ENCODE measurements at regions not wholly inside any gene's neighbourhood (a gene's known extent, or its start where the extent isn't known, plus 50 kb on each side); places are given as distances from the start of the nearest gene placed in this dataset.

- intact Hi-C loops (cut with DNase I), result no loop called here
- Histone ChIP-seq H3K4me1 (no peaks in the 10 kb centered on the region), H3K4me3 (no peak overlapping the region), H3K36me3 (no peaks in the 10 kb centered on the region), H3K9me3 (no peaks in the 10 kb centered on the region), H3K27me3 (no peaks in the 10 kb centered on the region), H3K27ac (no peak overlapping the region)
- no peak for TF ChIP-seq POLR2A (IDR thresholded peaks at IDR 0.05)
- no peak for DNase-seq (ENCODE audit: extremely low spot score in 2 of 2)
These were observed 125.4 kb upstream of the DMD start for GRCh38 chrX:33336783-33337182.

GRCh38 chrX:33333271-33333670 is 121.9 kb upstream of the DMD start:
- Histone ChIP-seq H3K9me3 (no peaks in the 10 kb centered on the region), H3K4me1 (no peaks in the 10 kb centered on the region), H3K4me3 (no peak overlapping the region), H3K27me3 (no peaks in the 10 kb centered on the region), H3K27ac (no peak overlapping the region), H3K36me3 (no peaks in the 10 kb centered on the region)
- TF ChIP-seq POLR2A (IDR thresholded peaks at IDR 0.05), result no peak
- TF ChIP-seq CTCF (IDR thresholded peaks at IDR 0.05), result no peak
- no peak for TF ChIP-seq POLR2AphosphoS5 (IDR thresholded peaks at IDR 0.05; ENCODE audit: insufficient read depth in 1 of 2, low read depth in 1 of 2)
- intact Hi-C loops (cut with DNase I), result no loop called here
- DNase-seq (ENCODE audit: extremely low spot score in 2 of 2), result no peak

- no peak overlapping the region for H3K4me3 ChIP-seq
- H3K36me3 ChIP-seq, result no peaks in the 10 kb centered on the region
- intact Hi-C loops (cut with DNase I), result no loop called here
- DNase-seq (ENCODE audit: extremely low spot score in 2 of 2), result no peak
- no peak for TF ChIP-seq POLR2A (IDR thresholded peaks at IDR 0.05)
- no peak for TF ChIP-seq POLR2AphosphoS5 (IDR thresholded peaks at IDR 0.05; ENCODE audit: insufficient read depth in 1 of 2, low read depth in 1 of 2)
- TF ChIP-seq CTCF (IDR thresholded peaks at IDR 0.05), result no peak
- no peaks in the 10 kb centered on the region for H3K4me1 ChIP-seq
- H3K27ac ChIP-seq, result no peak overlapping the region
- no peaks in the 10 kb centered on the region for H3K9me3 ChIP-seq
- H3K27me3 ChIP-seq, result no peaks in the 10 kb centered on the region
These were observed 119.4 kb upstream of the DMD start for GRCh38 chrX:33330798-33331197.

- no peak overlapping the region for H3K27ac ChIP-seq
- TF ChIP-seq POLR2A (IDR thresholded peaks at IDR 0.05) (no peak), CTCF (IDR thresholded peaks at IDR 0.05) (no peak), POLR2AphosphoS5 (IDR thresholded peaks at IDR 0.05; ENCODE audit: insufficient read depth in 1 of 2, low read depth in 1 of 2) (no peak)
- intact Hi-C loops (cut with DNase I), result no loop called here
- H3K4me3 ChIP-seq, result no peak overlapping the region
- H3K4me1 ChIP-seq, result no peaks in the 10 kb centered on the region
- no peaks in the 10 kb centered on the region for H3K36me3 ChIP-seq
- H3K9me3 ChIP-seq, result no peaks in the 10 kb centered on the region
- H3K27me3 ChIP-seq, result no peaks in the 10 kb centered on the region
- DNase-seq (ENCODE audit: extremely low spot score in 2 of 2), result no peak
These were observed 112.8 kb upstream of the DMD start for GRCh38 chrX:33324099-33324498.

GRCh38 chrX:33307911-33308354 is 96.6 kb upstream of the DMD start:
- H3K9me3 ChIP-seq, result no peaks in the 10 kb centered on the region
- intact Hi-C loops (cut with DNase I), result no loop called here
- TF ChIP-seq POLR2A (IDR thresholded peaks at IDR 0.05), result no peak
- TF ChIP-seq CTCF (IDR thresholded peaks at IDR 0.05), result no peak
- no peak for TF ChIP-seq POLR2AphosphoS5 (IDR thresholded peaks at IDR 0.05; ENCODE audit: insufficient read depth in 1 of 2, low read depth in 1 of 2)
- DNase-seq (ENCODE audit: extremely low spot score in 2 of 2), result no peak
- no peak overlapping the region for H3K27ac ChIP-seq
- H3K4me1 ChIP-seq, result no peaks in the 10 kb centered on the region
- no peaks in the 10 kb centered on the region for H3K36me3 ChIP-seq
- H3K4me3 ChIP-seq, result no peak overlapping the region
- no peaks in the 10 kb centered on the region for H3K27me3 ChIP-seq

- H3K4me1 ChIP-seq, result no peaks in the 10 kb centered on the region
- H3K27me3 ChIP-seq, result no peaks in the 10 kb centered on the region
- TF ChIP-seq POLR2AphosphoS5 (IDR thresholded peaks at IDR 0.05; ENCODE audit: insufficient read depth in 1 of 2, low read depth in 1 of 2) (no peak), CTCF (IDR thresholded peaks at IDR 0.05) (no peak), POLR2A (IDR thresholded peaks at IDR 0.05) (no peak)
- intact Hi-C loops (cut with DNase I), result no loop called here
- no peaks in the 10 kb centered on the region for H3K9me3 ChIP-seq
- no peak overlapping the region for H3K4me3 ChIP-seq
- no peak for DNase-seq (ENCODE audit: extremely low spot score in 2 of 2)
- H3K27ac ChIP-seq, result no peak overlapping the region
- no peaks in the 10 kb centered on the region for H3K36me3 ChIP-seq
These were observed 87.3 kb upstream of the DMD start for GRCh38 chrX:33298622-33299021.

Data from vagina (tissue), 2 donors.